GM23248 (cell line): ENCODE measurements at regions not wholly inside any gene's neighbourhood (a gene's known extent, or its start where the extent isn't known, plus 50 kb on each side); places are given as distances from the start of the nearest gene placed in this dataset.

Experiments used
- EZH2 ChIP-seq: fragments of 200-600 bp; sonication (generic); IDR thresholded peaks from 2 replicates; pipeline ENCODE4 v1.6.1; 2018; ENCODE audit warnings: antibody characterized with exemption, mild to moderate bottlenecking; ENCODE audit not compliant: insufficient read depth, poor library complexity, severe bottlenecking
- EZH2phosphoT487 ChIP-seq: fragments of 200-600 bp; sonication (generic); IDR thresholded peaks from 2 replicates; pipeline ENCODE4 v1.6.1; 2018; ENCODE audit warnings: antibody characterized with exemption, moderate library complexity, mild to moderate bottlenecking, low read depth; ENCODE audit not compliant: insufficient read depth

- TF ChIP-seq EZH2 = no peak
- TF ChIP-seq EZH2phosphoT487 = no peak
These were observed 720.0 kb upstream of the ADAMTS16 start for GRCh38 chr5:4420177-4420576.
